ENCODE measurements at regions not wholly inside any gene's neighbourhood (a gene's known extent, or its start where the extent isn't known, plus 50 kb on each side); places are given as distances from the start of the nearest gene placed in this dataset.
"Not testable (repeated sequence)": the region's sequence is repeated elsewhere in the genome, so short reads cannot be mapped to it uniquely, and the experiment has no call there.

GRCh38 chr15:78708713-78709260 lies 67.8 kb upstream of the CHRNB4 start:
- Histone ChIP-seq H3K36me3 (no peaks in the 10 kb centered on the region), H3K4me1 (peaks cover 0 to 13% (median 11%) of the 10 kb centered on the region in 4 donors), H3K27ac (no peak overlapping the region), H3K9me3 (no peaks in the 10 kb centered on the region), H3K27me3 (no peaks in the 10 kb centered on the region), H3K4me3 (peak overlapping the region in 1 of 4 donors; percentile 27)
- WGBS, 2 donors, result 62 to 80% methylated on average over 4 of the region's 4 CpGs
- TF ChIP-seq, protein P1, sequence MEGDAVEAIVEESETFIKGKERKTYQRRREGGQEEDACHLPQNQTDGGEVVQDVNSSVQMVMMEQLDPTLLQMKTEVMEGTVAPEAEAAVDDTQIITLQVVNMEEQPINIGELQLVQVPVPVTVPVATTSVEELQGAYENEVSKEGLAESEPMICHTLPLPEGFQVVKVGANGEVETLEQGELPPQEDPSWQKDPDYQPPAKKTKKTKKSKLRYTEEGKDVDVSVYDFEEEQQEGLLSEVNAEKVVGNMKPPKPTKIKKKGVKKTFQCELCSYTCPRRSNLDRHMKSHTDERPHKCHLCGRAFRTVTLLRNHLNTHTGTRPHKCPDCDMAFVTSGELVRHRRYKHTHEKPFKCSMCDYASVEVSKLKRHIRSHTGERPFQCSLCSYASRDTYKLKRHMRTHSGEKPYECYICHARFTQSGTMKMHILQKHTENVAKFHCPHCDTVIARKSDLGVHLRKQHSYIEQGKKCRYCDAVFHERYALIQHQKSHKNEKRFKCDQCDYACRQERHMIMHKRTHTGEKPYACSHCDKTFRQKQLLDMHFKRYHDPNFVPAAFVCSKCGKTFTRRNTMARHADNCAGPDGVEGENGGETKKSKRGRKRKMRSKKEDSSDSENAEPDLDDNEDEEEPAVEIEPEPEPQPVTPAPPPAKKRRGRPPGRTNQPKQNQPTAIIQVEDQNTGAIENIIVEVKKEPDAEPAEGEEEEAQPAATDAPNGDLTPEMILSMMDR (IDR thresholded peaks at IDR 0.05), result no peak
- TF ChIP-seq POLR2AphosphoS5 (IDR thresholded peaks at IDR 0.05) (no peak), EP300 (IDR thresholded peaks at IDR 0.05) (no peak), POLR2A (IDR thresholded peaks at IDR 0.05) (no peak)
- intact Hi-C loops (cut with DNase I), result loop anchor here (1.0 kb wide), 2 partner anchors 70 to 90 kb away; no protein-coding TSS in a partner anchor
- no peak for DNase-seq

GRCh38 chr15:78706481-78707235 lies 65.6 kb upstream of the CHRNB4 start:
- intact Hi-C loops (cut with DNase I); H3K9me3 ChIP-seq; H3K4me3 ChIP-seq; H3K27ac ChIP-seq; H3K27me3 ChIP-seq; H3K36me3 ChIP-seq; DNase-seq: not testable (repeated sequence)
- peaks cover 0 to 13% (median 11%) of the 10 kb centered on the region in 4 donors for H3K4me1 ChIP-seq
- WGBS, 2 donors, result 31 to 51% methylated on average over 1 of the region's 1 CpG

GRCh38 chr15:78703334-78704056 lies 62.5 kb upstream of the CHRNB4 start:
- DNase-seq; H3K27ac ChIP-seq; H3K36me3 ChIP-seq; H3K9me3 ChIP-seq; intact Hi-C loops (cut with DNase I); H3K27me3 ChIP-seq; H3K4me3 ChIP-seq; H3K4me1 ChIP-seq: not testable (repeated sequence)
- 97% methylated on average over 5 of the region's 5 CpGs for WGBS, 2 donors

DNA sequence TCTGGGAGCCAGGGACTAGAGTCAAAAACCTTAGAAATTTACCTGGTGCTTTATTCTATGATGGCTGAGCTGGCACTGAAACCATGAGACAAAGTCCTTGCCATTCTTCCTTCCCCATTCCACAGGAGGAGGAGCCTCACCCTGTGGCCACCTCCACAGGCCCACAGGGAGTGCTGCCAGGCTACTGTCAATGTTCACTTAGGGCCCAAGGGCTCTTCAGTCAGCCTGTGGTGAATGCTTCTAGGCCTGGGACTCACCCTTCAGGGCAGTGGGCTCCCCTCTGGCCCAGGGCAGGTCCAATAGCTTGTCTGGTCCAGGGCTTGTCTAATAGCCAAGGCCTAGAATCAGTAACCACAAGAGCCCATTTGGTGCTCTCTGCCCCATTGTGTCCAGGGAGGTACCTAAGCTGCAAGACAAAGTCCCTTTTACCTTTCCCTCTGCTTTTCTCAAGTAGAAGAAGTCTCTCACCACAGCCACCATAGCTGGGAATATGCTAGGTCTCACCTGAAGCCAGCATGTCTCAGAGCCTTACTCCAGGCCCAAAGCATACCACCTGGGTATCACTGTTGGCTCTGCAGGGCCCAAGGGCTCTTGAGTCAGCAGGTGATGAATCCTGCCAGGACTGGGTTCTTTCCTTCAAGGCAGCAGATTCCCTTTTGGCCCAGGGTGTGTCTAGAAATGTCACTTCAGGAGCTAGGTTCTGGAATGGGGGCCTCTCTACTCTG lies 61.8 kb upstream of the CHRNB4 start:
- DNase-seq, result no peak
- Histone ChIP-seq H3K27me3 (no peaks in the 10 kb centered on the region), H3K27ac (no peak overlapping the region), H3K36me3 (no peaks in the 10 kb centered on the region), H3K9me3 (no peaks in the 10 kb centered on the region), H3K4me1 (no peaks in the 10 kb centered on the region), H3K4me3 (no peak overlapping the region)
- intact Hi-C loops (cut with DNase I), result no loop called here
- TF ChIP-seq POLR2A (IDR thresholded peaks at IDR 0.05), result no peak
- TF ChIP-seq EP300 (IDR thresholded peaks at IDR 0.05), result no peak
- TF ChIP-seq, protein P1 (IDR thresholded peaks at IDR 0.05), result no peak
- no peak for TF ChIP-seq POLR2AphosphoS5 (IDR thresholded peaks at IDR 0.05)

DNA sequence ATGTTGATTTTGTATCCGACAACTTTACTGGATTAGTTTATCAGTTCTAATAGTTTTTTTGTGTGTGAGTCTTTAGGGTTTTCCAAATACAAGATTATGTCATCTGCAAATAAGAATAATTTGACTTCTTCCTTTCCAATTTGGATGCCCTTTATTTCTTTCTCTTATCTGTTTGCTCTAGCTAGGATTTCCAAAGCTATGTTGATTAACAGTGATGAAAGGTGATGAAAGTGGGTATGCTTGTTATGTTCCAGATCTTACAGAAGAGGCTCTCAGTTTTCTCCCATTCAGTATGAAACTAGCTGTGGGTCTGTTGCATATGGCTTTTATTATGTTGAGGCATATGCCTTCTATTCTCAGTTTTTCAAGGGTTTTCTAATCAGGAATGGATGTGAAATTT lies 56.4 kb upstream of the CHRNB4 start:
- Histone ChIP-seq H3K27ac (no peak overlapping the region), H3K27me3 (no peaks in the 10 kb centered on the region), H3K4me3 (no peak overlapping the region), H3K9me3 (no peaks in the 10 kb centered on the region), H3K4me1 (no peaks in the 10 kb centered on the region), H3K36me3 (no peaks in the 10 kb centered on the region)
- DNase-seq, result no peak
- intact Hi-C loops (cut with DNase I), result no loop called here
- WGBS, 2 donors, result 86 to 89% methylated on average over 1 of the region's 1 CpG
- TF ChIP-seq POLR2AphosphoS5 (IDR thresholded peaks at IDR 0.05) (no peak), EP300 (IDR thresholded peaks at IDR 0.05) (no peak), POLR2A (IDR thresholded peaks at IDR 0.05) (no peak)
- TF ChIP-seq, protein P1 (IDR thresholded peaks at IDR 0.05), result no peak

Data from sigmoid colon (tissue), 6 donors.